ENCODE measurements at regions not wholly inside any gene's neighbourhood (a gene's known extent, or its start where the extent isn't known, plus 50 kb on each side); places are given as distances from the start of the nearest gene placed in this dataset.

DNA sequence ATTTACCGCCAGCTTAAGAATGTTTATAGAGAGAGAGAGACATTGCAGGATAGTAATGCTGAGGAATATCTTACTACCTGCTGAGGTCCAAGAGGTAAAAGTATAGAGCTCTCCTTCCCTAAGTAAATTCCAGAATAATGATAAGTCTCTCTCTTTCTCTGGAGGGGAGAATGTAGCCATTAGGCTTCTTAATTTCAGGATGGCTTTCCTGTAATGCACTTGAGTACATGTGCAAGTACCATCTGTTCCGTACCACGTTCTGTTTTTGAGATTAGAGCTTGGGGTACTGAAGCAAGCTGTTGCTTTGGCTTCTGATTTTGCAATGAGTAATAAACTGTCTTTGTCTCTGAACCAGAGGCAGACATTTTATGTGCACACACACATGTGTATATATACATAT is 1314.0 kb downstream of the JRKL start:
- TF ChIP-seq, protein P1, sequence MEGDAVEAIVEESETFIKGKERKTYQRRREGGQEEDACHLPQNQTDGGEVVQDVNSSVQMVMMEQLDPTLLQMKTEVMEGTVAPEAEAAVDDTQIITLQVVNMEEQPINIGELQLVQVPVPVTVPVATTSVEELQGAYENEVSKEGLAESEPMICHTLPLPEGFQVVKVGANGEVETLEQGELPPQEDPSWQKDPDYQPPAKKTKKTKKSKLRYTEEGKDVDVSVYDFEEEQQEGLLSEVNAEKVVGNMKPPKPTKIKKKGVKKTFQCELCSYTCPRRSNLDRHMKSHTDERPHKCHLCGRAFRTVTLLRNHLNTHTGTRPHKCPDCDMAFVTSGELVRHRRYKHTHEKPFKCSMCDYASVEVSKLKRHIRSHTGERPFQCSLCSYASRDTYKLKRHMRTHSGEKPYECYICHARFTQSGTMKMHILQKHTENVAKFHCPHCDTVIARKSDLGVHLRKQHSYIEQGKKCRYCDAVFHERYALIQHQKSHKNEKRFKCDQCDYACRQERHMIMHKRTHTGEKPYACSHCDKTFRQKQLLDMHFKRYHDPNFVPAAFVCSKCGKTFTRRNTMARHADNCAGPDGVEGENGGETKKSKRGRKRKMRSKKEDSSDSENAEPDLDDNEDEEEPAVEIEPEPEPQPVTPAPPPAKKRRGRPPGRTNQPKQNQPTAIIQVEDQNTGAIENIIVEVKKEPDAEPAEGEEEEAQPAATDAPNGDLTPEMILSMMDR (IDR thresholded peaks at IDR 0.05) = no peak
- TF ChIP-seq EZH2phosphoT487 (IDR thresholded peaks at IDR 0.05) (no peak), EZH2 (IDR thresholded peaks at IDR 0.05) (no peak)
